HepG2 (cell line): ENCODE measurements at regions not wholly inside any gene's neighbourhood (a gene's known extent, or its start where the extent isn't known, plus 50 kb on each side); places are given as distances from the start of the nearest gene placed in this dataset.

Experiments used
- DNMT3B ChIP-seq: conservative IDR thresholded peaks from 2 replicates; pipeline ENCODE4 v1.6.1; 2016; ENCODE audit warnings: missing biosample characterization, control low read depth
- EZH2 ChIP-seq: conservative IDR thresholded peaks from 2 replicates; pipeline ENCODE4 v1.6.1; 2012; ENCODE audit warnings: mild to moderate bottlenecking, low read depth, low read length, moderate library complexity
- FOXC1 ChIP-seq: sonication (generic); formaldehyde crosslinking; IDR thresholded peaks from 2 replicates; pipeline ENCODE4 v1.8.0; 2022; ENCODE audit warnings: mild to moderate bottlenecking, missing genetic modification reagents, borderline replicate concordance
- KDM1A ChIP-seq: IDR thresholded peaks from 2 replicates; pipeline ENCODE4 v1.6.1; 2016; ENCODE audit warnings: missing compliant biosample characterization
- MTA1 ChIP-seq: sonication (generic); formaldehyde crosslinking; IDR thresholded peaks from 2 replicates; pipeline ENCODE4 v1.4.0; 2020; ENCODE audit warnings: missing genetic modification reagents, mild to moderate bottlenecking, borderline replicate concordance
- MTA3 ChIP-seq: sonication (generic); formaldehyde crosslinking; IDR thresholded peaks from 2 replicates; pipeline ENCODE4 v1.4.0; 2020; ENCODE audit warnings: missing genetic modification reagents
- NR3C1 ChIP-seq: sonication (generic); formaldehyde crosslinking; IDR thresholded peaks from 2 replicates; pipeline ENCODE4 v1.4.0; 2020; ENCODE audit warnings: missing genetic modification reagents
- POLR2A ChIP-seq, 2 experiments: IDR thresholded peaks; 2 replicates each; pipeline ENCODE4 v1.6.1; 2011; ENCODE audit warnings: low read depth in 2 of 2, low read length in 2 of 2, mild to moderate bottlenecking in 1 of 2, moderate library complexity in 1 of 2; ENCODE audit not compliant: insufficient read depth in 1 of 2
- TF ChIP-seq, protein P1 (sequence below): sonication (generic); formaldehyde crosslinking; IDR thresholded peaks from 2 replicates; pipeline ENCODE4 v1.4.0; 2020; ENCODE audit warnings: mild to moderate bottlenecking, missing genetic modification reagents
- TF ChIP-seq, protein P2 (sequence below): sonication (generic); formaldehyde crosslinking; conservative IDR thresholded peaks from 2 replicates; pipeline ENCODE4 v1.4.0; 2020; ENCODE audit warnings: missing genetic modification reagents
- TF ChIP-seq, protein P3 (sequence below): sonication (generic); formaldehyde crosslinking; IDR thresholded peaks from 2 replicates; pipeline ENCODE4 v1.9.0; 2021; ENCODE audit warnings: missing genetic modification reagents, mild to moderate bottlenecking, borderline replicate concordance
- TF ChIP-seq, protein P4 (sequence below): sonication (generic); formaldehyde crosslinking; IDR thresholded peaks from 2 replicates; pipeline ENCODE4 v1.5.0; 2020; ENCODE audit warnings: mild to moderate bottlenecking, missing genetic modification reagents, moderate library complexity

DNA sequence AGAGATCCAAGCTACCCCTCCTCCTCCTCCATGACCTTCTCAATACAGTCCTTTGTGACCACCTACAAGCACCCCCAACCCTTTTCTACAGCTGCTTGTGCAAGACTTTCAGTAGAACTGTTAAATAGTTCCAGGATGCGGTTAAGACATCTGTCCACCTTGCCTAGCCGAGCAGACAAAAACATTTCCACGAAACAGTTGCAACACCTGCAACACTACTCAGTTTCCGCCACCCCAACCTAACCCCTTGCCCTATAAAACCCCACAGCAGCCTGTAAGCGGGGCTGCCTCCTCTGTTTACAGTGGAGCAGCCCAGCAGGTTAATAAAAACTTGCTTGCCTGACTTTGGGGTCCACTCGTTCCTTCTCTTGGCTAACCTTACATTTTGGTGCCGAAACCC lies 1803.5 kb upstream of the CDH6 start:
- no peak for TF ChIP-seq NR3C1 (CRISPR knock-in tag)
- TF ChIP-seq, protein P1, sequence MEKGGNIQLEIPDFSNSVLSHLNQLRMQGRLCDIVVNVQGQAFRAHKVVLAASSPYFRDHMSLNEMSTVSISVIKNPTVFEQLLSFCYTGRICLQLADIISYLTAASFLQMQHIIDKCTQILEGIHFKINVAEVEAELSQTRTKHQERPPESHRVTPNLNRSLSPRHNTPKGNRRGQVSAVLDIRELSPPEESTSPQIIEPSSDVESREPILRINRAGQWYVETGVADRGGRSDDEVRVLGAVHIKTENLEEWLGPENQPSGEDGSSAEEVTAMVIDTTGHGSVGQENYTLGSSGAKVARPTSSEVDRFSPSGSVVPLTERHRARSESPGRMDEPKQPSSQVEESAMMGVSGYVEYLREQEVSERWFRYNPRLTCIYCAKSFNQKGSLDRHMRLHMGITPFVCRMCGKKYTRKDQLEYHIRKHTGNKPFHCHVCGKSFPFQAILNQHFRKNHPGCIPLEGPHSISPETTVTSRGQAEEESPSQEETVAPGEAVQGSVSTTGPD (CRISPR knock-in tag) = no peak
- TF ChIP-seq DNMT3B (CRISPR knock-in tag) = no peak
- TF ChIP-seq POLR2A (IDR thresholded peaks at IDR 0.05; ENCODE audit: insufficient read depth in 1 of 2, low read depth in 2 of 2, low read length in 2 of 2) = no peak
- TF ChIP-seq MTA1 (CRISPR knock-in tag) = no peak
- TF ChIP-seq EZH2 = no peak
- TF ChIP-seq FOXC1 (CRISPR knock-in tag) = no peak
- TF ChIP-seq, protein P2, sequence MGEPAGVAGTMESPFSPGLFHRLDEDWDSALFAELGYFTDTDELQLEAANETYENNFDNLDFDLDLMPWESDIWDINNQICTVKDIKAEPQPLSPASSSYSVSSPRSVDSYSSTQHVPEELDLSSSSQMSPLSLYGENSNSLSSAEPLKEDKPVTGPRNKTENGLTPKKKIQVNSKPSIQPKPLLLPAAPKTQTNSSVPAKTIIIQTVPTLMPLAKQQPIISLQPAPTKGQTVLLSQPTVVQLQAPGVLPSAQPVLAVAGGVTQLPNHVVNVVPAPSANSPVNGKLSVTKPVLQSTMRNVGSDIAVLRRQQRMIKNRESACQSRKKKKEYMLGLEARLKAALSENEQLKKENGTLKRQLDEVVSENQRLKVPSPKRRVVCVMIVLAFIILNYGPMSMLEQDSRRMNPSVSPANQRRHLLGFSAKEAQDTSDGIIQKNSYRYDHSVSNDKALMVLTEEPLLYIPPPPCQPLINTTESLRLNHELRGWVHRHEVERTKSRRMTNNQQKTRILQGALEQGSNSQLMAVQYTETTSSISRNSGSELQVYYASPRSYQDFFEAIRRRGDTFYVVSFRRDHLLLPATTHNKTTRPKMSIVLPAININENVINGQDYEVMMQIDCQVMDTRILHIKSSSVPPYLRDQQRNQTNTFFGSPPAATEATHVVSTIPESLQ = no peak
- TF ChIP-seq, protein P3, sequence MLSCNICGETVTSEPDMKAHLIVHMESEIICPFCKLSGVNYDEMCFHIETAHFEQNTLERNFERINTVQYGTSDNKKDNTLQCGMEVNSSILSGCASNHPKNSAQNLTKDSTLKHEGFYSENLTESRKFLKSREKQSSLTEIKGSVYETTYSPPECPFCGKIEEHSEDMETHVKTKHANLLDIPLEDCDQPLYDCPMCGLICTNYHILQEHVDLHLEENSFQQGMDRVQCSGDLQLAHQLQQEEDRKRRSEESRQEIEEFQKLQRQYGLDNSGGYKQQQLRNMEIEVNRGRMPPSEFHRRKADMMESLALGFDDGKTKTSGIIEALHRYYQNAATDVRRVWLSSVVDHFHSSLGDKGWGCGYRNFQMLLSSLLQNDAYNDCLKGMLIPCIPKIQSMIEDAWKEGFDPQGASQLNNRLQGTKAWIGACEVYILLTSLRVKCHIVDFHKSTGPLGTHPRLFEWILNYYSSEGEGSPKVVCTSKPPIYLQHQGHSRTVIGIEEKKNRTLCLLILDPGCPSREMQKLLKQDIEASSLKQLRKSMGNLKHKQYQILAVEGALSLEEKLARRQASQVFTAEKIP (CRISPR knock-in tag) = no peak
- TF ChIP-seq, protein P4, sequence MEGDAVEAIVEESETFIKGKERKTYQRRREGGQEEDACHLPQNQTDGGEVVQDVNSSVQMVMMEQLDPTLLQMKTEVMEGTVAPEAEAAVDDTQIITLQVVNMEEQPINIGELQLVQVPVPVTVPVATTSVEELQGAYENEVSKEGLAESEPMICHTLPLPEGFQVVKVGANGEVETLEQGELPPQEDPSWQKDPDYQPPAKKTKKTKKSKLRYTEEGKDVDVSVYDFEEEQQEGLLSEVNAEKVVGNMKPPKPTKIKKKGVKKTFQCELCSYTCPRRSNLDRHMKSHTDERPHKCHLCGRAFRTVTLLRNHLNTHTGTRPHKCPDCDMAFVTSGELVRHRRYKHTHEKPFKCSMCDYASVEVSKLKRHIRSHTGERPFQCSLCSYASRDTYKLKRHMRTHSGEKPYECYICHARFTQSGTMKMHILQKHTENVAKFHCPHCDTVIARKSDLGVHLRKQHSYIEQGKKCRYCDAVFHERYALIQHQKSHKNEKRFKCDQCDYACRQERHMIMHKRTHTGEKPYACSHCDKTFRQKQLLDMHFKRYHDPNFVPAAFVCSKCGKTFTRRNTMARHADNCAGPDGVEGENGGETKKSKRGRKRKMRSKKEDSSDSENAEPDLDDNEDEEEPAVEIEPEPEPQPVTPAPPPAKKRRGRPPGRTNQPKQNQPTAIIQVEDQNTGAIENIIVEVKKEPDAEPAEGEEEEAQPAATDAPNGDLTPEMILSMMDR = no peak
- no peak for TF ChIP-seq KDM1A (CRISPR knock-in tag)
- TF ChIP-seq MTA3 (CRISPR knock-in tag) = no peak
